A549 (cell line): ENCODE measurements at regions not wholly inside any gene's neighbourhood (a gene's known extent, or its start where the extent isn't known, plus 50 kb on each side); places are given as distances from the start of the nearest gene placed in this dataset.

Experiments used
- CBX2 ChIP-seq: fragments of 200-600 bp; sonication (generic); IDR thresholded peaks from 2 replicates; pipeline ENCODE4 v1.6.1; 2016; ENCODE audit warnings: low read depth, mild to moderate bottlenecking, borderline replicate concordance
- HOXB5 ChIP-seq: fragments of 250-450 bp; sonication (Bioruptor Pico); IDR thresholded peaks from 2 replicates; pipeline ENCODE4 v1.5.0; 2020; ENCODE audit warnings: mild to moderate bottlenecking, moderate library complexity
- MYC ChIP-seq: IDR thresholded peaks from 2 replicates; pipeline ENCODE4 v1.6.1; 2012; ENCODE audit warnings: mild to moderate bottlenecking, inconsistent platforms, low read length, improper control_type of control experiment, borderline replicate concordance
- RFX5 ChIP-seq: fragments of 450-650 bp; IDR thresholded peaks from 2 replicates; pipeline ENCODE4 v1.7.1; 2014; ENCODE audit warnings: antibody characterized with exemption, mild to moderate bottlenecking, moderate library complexity
- SREBF2 ChIP-seq: fragments of 450-650 bp; IDR thresholded peaks from 2 replicates; pipeline ENCODE4 v1.6.1; 2014; ENCODE audit warnings: mild to moderate bottlenecking, moderate library complexity
- TF ChIP-seq, protein P1 (sequence below): IDR thresholded peaks from 2 replicates; pipeline ENCODE4 v1.6.1; 2012
- TF ChIP-seq, protein P2 (sequence below): fragments of >200 bp; sonication (Bioruptor Twin); formaldehyde crosslinking; IDR thresholded peaks from 3 replicates; pipeline ENCODE4 v1.5.1; 2016

DNA sequence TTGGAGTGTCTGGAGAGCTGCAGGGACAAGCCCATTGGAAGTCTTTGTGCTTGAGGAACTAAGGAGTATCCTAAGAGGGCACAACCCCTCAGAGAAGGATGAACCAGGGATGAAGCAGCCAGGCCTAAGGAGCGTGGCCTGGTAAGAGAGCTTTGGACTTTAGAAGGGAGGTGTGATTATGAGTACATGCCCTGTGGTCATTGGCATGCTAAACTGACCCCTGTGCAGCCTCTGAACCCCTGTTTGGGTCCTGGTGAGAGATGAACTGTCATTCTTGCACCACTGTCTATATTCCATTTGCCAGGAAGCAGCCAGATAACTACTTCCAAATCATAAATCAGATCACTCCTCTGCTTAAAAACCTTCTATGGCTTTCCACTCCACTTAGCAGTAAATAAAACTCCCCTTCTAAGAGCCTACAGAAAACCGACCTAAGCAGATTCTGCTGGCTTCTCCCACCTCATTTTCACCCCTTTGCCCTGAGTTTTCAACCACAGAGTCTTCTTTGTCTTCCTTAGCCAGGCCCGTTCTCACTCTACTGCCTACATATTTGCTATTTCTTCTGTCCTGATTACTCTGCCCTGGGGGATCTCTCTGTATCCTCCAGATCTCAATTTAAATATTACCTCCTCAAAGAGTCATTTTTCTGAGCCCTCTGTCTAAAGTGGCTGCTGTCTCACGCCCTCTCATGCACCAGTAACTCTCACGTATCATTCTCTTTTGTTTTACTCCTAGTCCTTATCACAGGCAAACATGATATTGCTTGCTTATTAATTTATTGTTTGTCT lies 56.7 kb downstream of the MID1IP1 start:
- TF ChIP-seq HOXB5 = no peak
- no peak for TF ChIP-seq MYC
- TF ChIP-seq, protein P1, sequence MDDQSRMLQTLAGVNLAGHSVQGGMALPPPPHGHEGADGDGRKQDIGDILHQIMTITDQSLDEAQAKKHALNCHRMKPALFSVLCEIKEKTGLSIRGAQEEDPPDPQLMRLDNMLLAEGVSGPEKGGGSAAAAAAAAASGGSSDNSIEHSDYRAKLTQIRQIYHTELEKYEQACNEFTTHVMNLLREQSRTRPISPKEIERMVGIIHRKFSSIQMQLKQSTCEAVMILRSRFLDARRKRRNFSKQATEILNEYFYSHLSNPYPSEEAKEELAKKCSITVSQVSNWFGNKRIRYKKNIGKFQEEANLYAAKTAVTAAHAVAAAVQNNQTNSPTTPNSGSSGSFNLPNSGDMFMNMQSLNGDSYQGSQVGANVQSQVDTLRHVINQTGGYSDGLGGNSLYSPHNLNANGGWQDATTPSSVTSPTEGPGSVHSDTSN = no peak
- TF ChIP-seq, protein P2, sequence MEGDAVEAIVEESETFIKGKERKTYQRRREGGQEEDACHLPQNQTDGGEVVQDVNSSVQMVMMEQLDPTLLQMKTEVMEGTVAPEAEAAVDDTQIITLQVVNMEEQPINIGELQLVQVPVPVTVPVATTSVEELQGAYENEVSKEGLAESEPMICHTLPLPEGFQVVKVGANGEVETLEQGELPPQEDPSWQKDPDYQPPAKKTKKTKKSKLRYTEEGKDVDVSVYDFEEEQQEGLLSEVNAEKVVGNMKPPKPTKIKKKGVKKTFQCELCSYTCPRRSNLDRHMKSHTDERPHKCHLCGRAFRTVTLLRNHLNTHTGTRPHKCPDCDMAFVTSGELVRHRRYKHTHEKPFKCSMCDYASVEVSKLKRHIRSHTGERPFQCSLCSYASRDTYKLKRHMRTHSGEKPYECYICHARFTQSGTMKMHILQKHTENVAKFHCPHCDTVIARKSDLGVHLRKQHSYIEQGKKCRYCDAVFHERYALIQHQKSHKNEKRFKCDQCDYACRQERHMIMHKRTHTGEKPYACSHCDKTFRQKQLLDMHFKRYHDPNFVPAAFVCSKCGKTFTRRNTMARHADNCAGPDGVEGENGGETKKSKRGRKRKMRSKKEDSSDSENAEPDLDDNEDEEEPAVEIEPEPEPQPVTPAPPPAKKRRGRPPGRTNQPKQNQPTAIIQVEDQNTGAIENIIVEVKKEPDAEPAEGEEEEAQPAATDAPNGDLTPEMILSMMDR = no peak
- no peak for TF ChIP-seq RFX5
- TF ChIP-seq CBX2 = no peak
- no peak for TF ChIP-seq SREBF2
